ENCODE measurements at regions not wholly inside any gene's neighbourhood (a gene's known extent, or its start where the extent isn't known, plus 50 kb on each side); places are given as distances from the start of the nearest gene placed in this dataset.
A peak's percentile ranks its signal among the peaks of the same experiment; 100 is the strongest.

- no peak for TF ChIP-seq CTCF (IDR thresholded peaks at IDR 0.05)
- H3K9me3 ChIP-seq, result no peaks in the 10 kb centered on the region
- ATAC-seq (no peak), DNase-seq (no peak)
- intact Hi-C loops (cut with DNase I), result no loop called here
- H3K27me3 ChIP-seq, result no peaks in the 10 kb centered on the region
- no peaks in the 10 kb centered on the region for H3K4me1 ChIP-seq
- no peaks in the 10 kb centered on the region for H3K36me3 ChIP-seq
- H3K4me3 ChIP-seq, result no peak overlapping the region
- no peak overlapping the region for H3K27ac ChIP-seq
Measured at GRCh38 chr6:121609281-121609680, 173.8 kb downstream of the GJA1 start.

GRCh38 chr6:121612927-121613326 lies 177.5 kb downstream of the GJA1 start:
- Histone ChIP-seq H3K27ac (no peak overlapping the region), H3K36me3 (no peaks in the 10 kb centered on the region), H3K4me3 (no peak overlapping the region), H3K9me3 (no peaks in the 10 kb centered on the region), H3K4me1 (no peaks in the 10 kb centered on the region), H3K27me3 (no peaks in the 10 kb centered on the region)
- TF ChIP-seq CTCF (IDR thresholded peaks at IDR 0.05), result no peak
- ATAC-seq, result no peak
- intact Hi-C loops (cut with DNase I), result no loop called here
- no peak for DNase-seq
- WGBS, 2 donors, result 86 to 90% methylated on average over 3 of the region's 3 CpGs

GRCh38 chr6:121614115-121614514 lies 178.7 kb downstream of the GJA1 start:
- H3K9me3 ChIP-seq, result no peaks in the 10 kb centered on the region
- ATAC-seq (no peak), DNase-seq (no peak)
- H3K27me3 ChIP-seq, result no peaks in the 10 kb centered on the region
- intact Hi-C loops (cut with DNase I), result no loop called here
- H3K27ac ChIP-seq, result no peak overlapping the region
- no peaks in the 10 kb centered on the region for H3K4me1 ChIP-seq
- 68 to 80% methylated on average over 5 of the region's 5 CpGs for WGBS, 2 donors
- H3K36me3 ChIP-seq, result no peaks in the 10 kb centered on the region
- TF ChIP-seq CTCF (IDR thresholded peaks at IDR 0.05), result no peak
- no peak overlapping the region for H3K4me3 ChIP-seq

- intact Hi-C loops (cut with DNase I), result no loop called here
- no peak for ATAC-seq
- WGBS, 2 donors, result 78% methylated on average over 3 of the region's 3 CpGs
Measured at GRCh38 chr6:121615493-121615892, 180.0 kb downstream of the GJA1 start.

More at GRCh38 chr6:121615493-121615892, 180.0 kb downstream of the GJA1 start:
- Histone ChIP-seq H3K9me3 (no peaks in the 10 kb centered on the region), H3K36me3 (no peaks in the 10 kb centered on the region), H3K27ac (no peak overlapping the region), H3K4me1 (no peaks in the 10 kb centered on the region), H3K4me3 (no peak overlapping the region), H3K27me3 (no peaks in the 10 kb centered on the region)
- peak in 2 of 9 donors; percentile 13 to 22 for TF ChIP-seq CTCF (IDR thresholded peaks at IDR 0.05)
- DNase-seq, result no peak

Data from heart right ventricle (tissue), 16 donors.